OCI-LY7 (cell line): ENCODE measurements at regions not wholly inside any gene's neighbourhood (a gene's known extent, or its start where the extent isn't known, plus 50 kb on each side); places are given as distances from the start of the nearest gene placed in this dataset.

ENCODE experiments used
- BruUV-seq: library from RNA; stranded (reverse); fragments of 400-500 nt; replicated peaks from 2 replicates; lab custom pipeline; 2021; lab: Mats Ljungman, UMichigan
- CTCF ChIA-PET: fragments of 300-600 bp; sonication (Branson Sonifier 250); formaldehyde crosslinking; loops from one replicate; lab custom pipeline; 2022; ENCODE audit warnings: antibody characterized with exemption; ENCODE audit not compliant: unreplicated experiment; lab: Charles Lee
- POLR2A ChIA-PET: fragments of 300-600 bp; sonication (Branson Sonifier 250); formaldehyde crosslinking; loops from one replicate; lab custom pipeline; 2022; ENCODE audit warnings: antibody characterized with exemption; lab: Charles Lee
- DNase-seq: peaks from one replicate; pipeline ENCODE4 v3.0.0-alpha.2; 2015; ENCODE audit warnings: low spot score
- H2AFZ ChIP-seq: fragments of 200-600 bp; sonication (generic), shearing (Covaris generic); 2 replicates; pipeline ENCODE4 v1.6.1; 2014; ENCODE audit warnings: mild to moderate bottlenecking, antibody characterized with exemption, low read length, moderate library complexity
- H3K27ac ChIP-seq: fragments of 200-600 bp; sonication (generic); 2 replicates; pipeline ENCODE4 v1.5.1; 2014; ENCODE audit warnings: mixed run types, low read depth, mild to moderate bottlenecking, moderate library complexity, low read length, inconsistent platforms; ENCODE audit not compliant: poor library complexity, severe bottlenecking
- H3K36me3 ChIP-seq: fragments of 200-600 bp; sonication (generic); 2 replicates; pipeline ENCODE4 v1.6.1; 2014; ENCODE audit warnings: mild to moderate bottlenecking, antibody characterized with exemption, low read length, moderate library complexity, mixed read lengths; ENCODE audit not compliant: insufficient read depth
- H3K4me1 ChIP-seq: fragments of 200-600 bp; sonication (generic); 2 replicates; pipeline ENCODE4 v1.5.1; 2014; ENCODE audit warnings: mild to moderate bottlenecking, low read length; ENCODE audit not compliant: insufficient read depth, poor library complexity, severe bottlenecking
- H3K4me2 ChIP-seq: fragments of 200-600 bp; sonication (generic); 2 replicates; pipeline ENCODE4 v1.6.1; 2014; ENCODE audit warnings: mild to moderate bottlenecking, low read length
- H3K4me3 ChIP-seq: fragments of 200-600 bp; sonication (generic); 2 replicates; pipeline ENCODE4 v1.5.1; 2014; ENCODE audit warnings: mild to moderate bottlenecking, low read depth, low read length; ENCODE audit not compliant: poor library complexity, severe bottlenecking
- H3K79me2 ChIP-seq: fragments of 200-600 bp; sonication (generic); 2 replicates; pipeline ENCODE4 v1.6.1; 2016; ENCODE audit warnings: low read depth, mild to moderate bottlenecking, low read length, moderate library complexity, mixed read lengths; ENCODE audit not compliant: insufficient read depth
- H3K9me2 ChIP-seq: fragments of 200-600 bp; sonication (generic); 2 replicates; pipeline ENCODE4 v1.6.1; 2016; ENCODE audit warnings: mild to moderate bottlenecking, low read length, mixed read lengths; ENCODE audit not compliant: insufficient read depth
- H3K9me3 ChIP-seq: fragments of 200-600 bp; sonication (generic); 2 replicates; pipeline ENCODE4 v1.6.1; 2014; ENCODE audit warnings: mild to moderate bottlenecking, mixed run types, low read length, mixed read lengths
- H4K20me1 ChIP-seq: fragments of 200-600 bp; sonication (generic); 2 replicates; pipeline ENCODE4 v1.6.1; 2014; ENCODE audit warnings: mild to moderate bottlenecking, antibody characterized with exemption, low read length, moderate library complexity, mixed read lengths; ENCODE audit not compliant: insufficient read depth
- CTCF ChIP-seq: fragments of 200-600 bp; sonication (generic); conservative IDR thresholded peaks from 2 replicates; pipeline ENCODE4 v1.5.1; 2014; ENCODE audit warnings: mild to moderate bottlenecking, antibody characterized with exemption, low read length, moderate library complexity, mixed read lengths
- EZH2phosphoT487 ChIP-seq: fragments of 200-600 bp; sonication (generic); IDR thresholded peaks from 2 replicates; pipeline ENCODE4 v1.6.1; 2018; ENCODE audit warnings: low read depth, borderline replicate concordance, mild to moderate bottlenecking, mixed run types, antibody characterized with exemption, low read length, moderate library complexity, mixed read lengths
- intact Hi-C: fragments of 100-400 bp; cut with micrococcal nuclease; formaldehyde crosslinking; loops from one replicate; pipeline ENCODE4 v1.10.0; 2022; ENCODE audit not compliant: unreplicated experiment

GRCh38 chr2:832635-833034 is 118.0 kb upstream of the SNTG2 start:
- intact Hi-C loops = no loop called here
- Histone ChIP-seq H3K4me2 (no peak overlapping the region), H3K27ac (no peak overlapping the region), H3K79me2 (no peaks in the 10 kb centered on the region), H3K4me3 (no peak overlapping the region), H3K36me3 (no peaks in the 10 kb centered on the region), H4K20me1 (no peaks in the 10 kb centered on the region), H3K4me1 (no peaks in the 10 kb centered on the region), H2AFZ (no peak overlapping the region), H3K9me2 (no peaks in the 10 kb centered on the region), H3K9me3 (no peaks in the 10 kb centered on the region)
- ChIA-PET CTCF (no interaction called here), POLR2A (no interaction called here)
- no TSS peak for BruUV-seq
- no peak for DNase-seq
- TF ChIP-seq EZH2phosphoT487 (no peak), CTCF (no peak)

- Histone ChIP-seq H3K27ac (no peak overlapping the region), H4K20me1 (no peaks in the 10 kb centered on the region), H3K4me3 (no peak overlapping the region), H3K4me1 (no peaks in the 10 kb centered on the region), H3K4me2 (no peak overlapping the region), H3K9me3 (no peaks in the 10 kb centered on the region), H3K9me2 (no peaks in the 10 kb centered on the region), H2AFZ (no peak overlapping the region), H3K36me3 (no peaks in the 10 kb centered on the region), H3K79me2 (no peaks in the 10 kb centered on the region)
- POLR2A ChIA-PET = interaction anchor here (0.6 kb wide), 1 partner anchor 106 kb away, joined by 3 read pairs; no protein-coding TSS in a partner anchor
- CTCF ChIA-PET = no interaction called here
- no peak for DNase-seq
- intact Hi-C loops = no loop called here
- TF ChIP-seq EZH2phosphoT487 (no peak), CTCF (no peak)
- BruUV-seq = no TSS peak
Measured at GRCh38 chr2:831622-832021, 119.0 kb upstream of the SNTG2 start.

GRCh38 chr2:831225-831536 is 119.5 kb upstream of the SNTG2 start:
- CTCF ChIA-PET = no interaction called here
- POLR2A ChIA-PET = no interaction called here
- BruUV-seq = no TSS peak

More at GRCh38 chr2:831225-831536, 119.5 kb upstream of the SNTG2 start:
- H3K79me2 ChIP-seq = no peaks in the 10 kb centered on the region
- intact Hi-C loops = no loop called here
- TF ChIP-seq EZH2phosphoT487 = no peak
- TF ChIP-seq CTCF = no peak
- H2AFZ ChIP-seq = no peak overlapping the region
- H3K9me3 ChIP-seq = no peaks in the 10 kb centered on the region
- H3K4me1 ChIP-seq = no peaks in the 10 kb centered on the region
- no peak overlapping the region for H3K4me3 ChIP-seq
- H3K27ac ChIP-seq = no peak overlapping the region
- no peak for DNase-seq
- H3K9me2 ChIP-seq = no peaks in the 10 kb centered on the region
- H4K20me1 ChIP-seq = no peaks in the 10 kb centered on the region
- H3K36me3 ChIP-seq = no peaks in the 10 kb centered on the region
- H3K4me2 ChIP-seq = no peak overlapping the region
